HEK293 (cell line): ENCODE measurements at regions not wholly inside any gene's neighbourhood (a gene's known extent, or its start where the extent isn't known, plus 50 kb on each side); places are given as distances from the start of the nearest gene placed in this dataset.
"Not testable (repeated sequence)": the region's sequence is repeated elsewhere in the genome, so short reads cannot be mapped to it uniquely, and the experiment has no call there.

ENCODE experiments used
- CTCF ChIA-PET: fragments of 350-600 bp; formaldehyde crosslinking; extraction: SDS; loops from one replicate; lab custom pipeline; 2021; ENCODE audit warnings: antibody characterized with exemption; lab: Yijun Ruan, JAX
- POLR2A ChIA-PET: fragments of 300-600 bp; formaldehyde crosslinking; extraction: SDS; loops from one replicate; lab custom pipeline; 2020; ENCODE audit warnings: antibody characterized with exemption, inconsistent platforms; lab: Yijun Ruan, JAX
- H3K27ac ChIP-seq: fragments of 200-500 bp; sonication (Bioruptor generic); 2 replicates; pipeline ENCODE4 v1.5.1; 2014; ENCODE audit warnings: low read depth, low read length, control low read depth, inconsistent platforms; ENCODE audit errors: extremely low read depth
- H3K36me3 ChIP-seq, 2 experiments: fragments of 200-500 bp in 1 of 2; sonication (Bioruptor generic) in 1 of 2; 1 replicate in 1 of 2; 2 replicates in 1 of 2; pipeline ENCODE4 v1.5.1; 2014 to 2017; ENCODE audit warnings: inconsistent platforms in 2 of 2, low read length in 2 of 2; ENCODE audit not compliant: control insufficient read depth in 2 of 2, insufficient read depth in 1 of 2
- H3K4me1 ChIP-seq: fragments of 200-500 bp; sonication (Bioruptor generic); 2 replicates; pipeline ENCODE4 v1.5.1; 2014; ENCODE audit warnings: mild to moderate bottlenecking, low read length, inconsistent platforms; ENCODE audit not compliant: control insufficient read depth, insufficient read depth
- H3K4me3 ChIP-seq: 2 replicates; pipeline ENCODE4 v1.5.1; 2011; ENCODE audit warnings: low read depth, mild to moderate bottlenecking, control low read depth, low read length, moderate library complexity
- H3K9me3 ChIP-seq: fragments of 200-500 bp; sonication (Bioruptor generic); 2 replicates; pipeline ENCODE4 v1.5.1; 2014; ENCODE audit warnings: low read depth, low read length, inconsistent platforms; ENCODE audit not compliant: control insufficient read depth, insufficient read depth
- BCL6B ChIP-seq: fragments of 450-650 bp; formaldehyde crosslinking; IDR thresholded peaks from 2 replicates; pipeline ENCODE4 v1.5.1; 2017; ENCODE audit warnings: missing biosample characterization, missing genetic modification characterization
- HOXA7 ChIP-seq: sonication (generic); formaldehyde crosslinking; IDR thresholded peaks from 2 replicates; pipeline ENCODE4 v1.8.1; 2022; ENCODE audit warnings: missing genetic modification reagents, borderline replicate concordance
- INSM2 ChIP-seq: fragments of 450-650 bp; formaldehyde crosslinking; IDR thresholded peaks from 2 replicates; pipeline ENCODE4 v1.5.1; 2016; ENCODE audit warnings: missing biosample characterization, missing genetic modification characterization
- KLF9 ChIP-seq: fragments of 450-650 bp; formaldehyde crosslinking; IDR thresholded peaks from 2 replicates; pipeline ENCODE4 v1.5.1; 2016; ENCODE audit warnings: missing biosample characterization, missing genetic modification characterization, low read depth
- OSR2 ChIP-seq: fragments of 450-650 bp; formaldehyde crosslinking; IDR thresholded peaks from 2 replicates; pipeline ENCODE4 v1.5.1; 2016; ENCODE audit warnings: missing biosample characterization, missing genetic modification characterization
- ZBTB20 ChIP-seq: fragments of 450-650 bp; formaldehyde crosslinking; IDR thresholded peaks from 2 replicates; pipeline ENCODE4 v1.5.1; 2016; ENCODE audit warnings: missing biosample characterization, missing genetic modification characterization
- ZBTB21 ChIP-seq: fragments of 450-650 bp; formaldehyde crosslinking; IDR thresholded peaks from 2 replicates; pipeline ENCODE4 v1.5.1; 2017; ENCODE audit warnings: missing biosample characterization, missing genetic modification characterization
- ZBTB44 ChIP-seq: fragments of 450-650 bp; IDR thresholded peaks from 2 replicates; pipeline ENCODE4 v1.5.1; 2018; ENCODE audit warnings: missing biosample characterization, mild to moderate bottlenecking, missing genetic modification characterization
- ZFP69B ChIP-seq: fragments of 450-650 bp; formaldehyde crosslinking; IDR thresholded peaks from 2 replicates; pipeline ENCODE4 v1.5.1; 2016; ENCODE audit warnings: missing biosample characterization, missing genetic modification characterization
- ZNF10 ChIP-seq: fragments of 450-650 bp; formaldehyde crosslinking; IDR thresholded peaks from 2 replicates; pipeline ENCODE4 v1.5.1; 2017; ENCODE audit warnings: missing biosample characterization, missing genetic modification characterization
- ZNF121 ChIP-seq: fragments of 450-650 bp; formaldehyde crosslinking; IDR thresholded peaks from 2 replicates; pipeline ENCODE4 v1.5.1; 2016; ENCODE audit warnings: missing biosample characterization, missing genetic modification characterization
- ZNF133 ChIP-seq: fragments of 450-650 bp; formaldehyde crosslinking; IDR thresholded peaks from 2 replicates; pipeline ENCODE4 v1.5.1; 2016; ENCODE audit warnings: missing biosample characterization, missing genetic modification characterization
- ZNF18 ChIP-seq: fragments of 450-650 bp; formaldehyde crosslinking; IDR thresholded peaks from 2 replicates; pipeline ENCODE4 v1.5.1; 2016; ENCODE audit warnings: missing biosample characterization, missing genetic modification characterization
- ZNF211 ChIP-seq: fragments of 450-650 bp; formaldehyde crosslinking; IDR thresholded peaks from 2 replicates; pipeline ENCODE4 v1.5.1; 2016; ENCODE audit warnings: low read depth, missing biosample characterization, missing genetic modification characterization
- ZNF239 ChIP-seq: fragments of 450-650 bp; formaldehyde crosslinking; IDR thresholded peaks from 2 replicates; pipeline ENCODE4 v1.5.1; 2016; ENCODE audit warnings: missing biosample characterization, missing genetic modification characterization
- ZNF248 ChIP-seq: fragments of 450-650 bp; formaldehyde crosslinking; IDR thresholded peaks from 2 replicates; pipeline ENCODE4 v1.5.1; 2017; ENCODE audit warnings: missing biosample characterization, missing genetic modification characterization
- ZNF292 ChIP-seq: fragments of 450-650 bp; formaldehyde crosslinking; IDR thresholded peaks from 2 replicates; pipeline ENCODE4 v1.5.1; 2016; ENCODE audit warnings: low read depth, missing biosample characterization, missing genetic modification characterization, borderline replicate concordance
- ZNF311 ChIP-seq: fragments of 450-650 bp; formaldehyde crosslinking; IDR thresholded peaks from 2 replicates; pipeline ENCODE4 v1.5.1; 2017; ENCODE audit warnings: missing biosample characterization, missing genetic modification characterization, borderline replicate concordance
- ZNF362 ChIP-seq: fragments of 450-650 bp; formaldehyde crosslinking; IDR thresholded peaks from 2 replicates; pipeline ENCODE4 v1.5.1; 2016; ENCODE audit warnings: missing biosample characterization, missing genetic modification characterization
- ZNF404 ChIP-seq: fragments of 450-650 bp; formaldehyde crosslinking; IDR thresholded peaks from 2 replicates; pipeline ENCODE4 v1.5.1; 2017; ENCODE audit warnings: missing biosample characterization, missing genetic modification characterization
- ZNF529 ChIP-seq: fragments of 450-650 bp; formaldehyde crosslinking; IDR thresholded peaks from 2 replicates; pipeline ENCODE4 v1.5.1; 2017; ENCODE audit warnings: missing genetic modification characterization, missing biosample characterization; ENCODE audit not compliant: insufficient replicate concordance
- ZNF530 ChIP-seq: fragments of 450-650 bp; formaldehyde crosslinking; IDR thresholded peaks from 2 replicates; pipeline ENCODE4 v1.5.1; 2016; ENCODE audit warnings: low read depth, missing biosample characterization, missing genetic modification characterization
- ZNF560 ChIP-seq: fragments of 450-650 bp; formaldehyde crosslinking; IDR thresholded peaks from 2 replicates; pipeline ENCODE4 v1.5.1; 2017; ENCODE audit warnings: missing biosample characterization, missing genetic modification characterization, borderline replicate concordance
- ZNF561 ChIP-seq: fragments of 450-650 bp; IDR thresholded peaks from 2 replicates; pipeline ENCODE4 v1.5.1; 2018; ENCODE audit warnings: missing biosample characterization, missing genetic modification characterization, borderline replicate concordance
- ZNF791 ChIP-seq: fragments of 450-650 bp; formaldehyde crosslinking; IDR thresholded peaks from 2 replicates; pipeline ENCODE4 v1.5.1; 2016; ENCODE audit warnings: missing biosample characterization, missing genetic modification characterization
- ZNF843 ChIP-seq: fragments of 450-650 bp; formaldehyde crosslinking; IDR thresholded peaks from 2 replicates; pipeline ENCODE4 v1.5.1; 2016; ENCODE audit warnings: missing biosample characterization, missing genetic modification characterization
- ZSCAN30 ChIP-seq: fragments of 450-650 bp; IDR thresholded peaks from 2 replicates; pipeline ENCODE4 v1.5.1; 2018; ENCODE audit warnings: missing biosample characterization, mild to moderate bottlenecking, missing genetic modification characterization, moderate library complexity

- H3K4me1 ChIP-seq, H3K27ac ChIP-seq, POLR2A ChIA-PET, H3K9me3 ChIP-seq, H3K36me3 ChIP-seq, CTCF ChIA-PET, H3K4me3 ChIP-seq: not testable (repeated sequence)
These were observed 160.5 kb downstream of the OR4A47 start for GRCh38 chr11:48649064-48649463.

GRCh38 chr11:48669146-48669545 lies 180.6 kb downstream of the OR4A47 start:
- CTCF ChIA-PET: interaction anchor here (0.6 kb wide), 1 partner anchor 550 kb away, joined by 3 read pairs; no protein-coding TSS in a partner anchor
- no peak for TF ChIP-seq ZNF292 (tag by site-specific recombination)
- TF ChIP-seq ZBTB20 (tag by site-specific recombination): no peak
- TF ChIP-seq ZNF530 (tag by site-specific recombination): no peak
- TF ChIP-seq ZNF18 (tag by site-specific recombination): no peak
- no peak for TF ChIP-seq ZBTB21 (tag by site-specific recombination)
- TF ChIP-seq ZSCAN30 (tag by site-specific recombination): no peak
- no peak for TF ChIP-seq KLF9
- TF ChIP-seq OSR2 (tag by site-specific recombination): no peak
- TF ChIP-seq ZFP69B (tag by site-specific recombination): no peak
- TF ChIP-seq ZNF133 (tag by site-specific recombination): no peak
- TF ChIP-seq ZNF311 (tag by site-specific recombination): no peak
- no peak for TF ChIP-seq ZNF239
- TF ChIP-seq ZNF362: no peak
- TF ChIP-seq INSM2: no peak
- no peak for TF ChIP-seq HOXA7 (CRISPR knock-in tag)
- H3K9me3 ChIP-seq: no peaks in the 10 kb centered on the region

GRCh38 chr11:48675945-48676344 lies 187.4 kb downstream of the OR4A47 start:
- CTCF ChIA-PET: no interaction called here
- H3K9me3 ChIP-seq: no peaks in the 10 kb centered on the region
- no peak for TF ChIP-seq ZNF529 (tag by site-specific recombination)
- TF ChIP-seq BCL6B: no peak
- TF ChIP-seq ZNF561: no peak
- TF ChIP-seq ZNF791 (tag by site-specific recombination): no peak
- no peak for TF ChIP-seq ZNF121 (tag by site-specific recombination)
- TF ChIP-seq ZNF10: no peak
- TF ChIP-seq ZNF560: no peak
- TF ChIP-seq ZNF211 (tag by site-specific recombination): no peak
- no peak for TF ChIP-seq ZNF843
- no peak for TF ChIP-seq ZBTB44 (tag by site-specific recombination)
- no peak for TF ChIP-seq ZNF404 (tag by site-specific recombination)
- no peak for TF ChIP-seq ZNF248 (tag by site-specific recombination)

More at GRCh38 chr11:48669146-48669545, 180.6 kb downstream of the OR4A47 start:
- no peaks in the 10 kb centered on the region for H3K4me1 ChIP-seq
- no peak overlapping the region for H3K4me3 ChIP-seq
- no peaks in the 10 kb centered on the region for H3K36me3 ChIP-seq
- H3K27ac ChIP-seq: no peak overlapping the region
- POLR2A ChIA-PET: no interaction called here

More at GRCh38 chr11:48675945-48676344, 187.4 kb downstream of the OR4A47 start:
- Histone ChIP-seq H3K4me1 (no peaks in the 10 kb centered on the region), H3K36me3 (no peaks in the 10 kb centered on the region), H3K4me3 (no peak overlapping the region), H3K27ac (no peak overlapping the region)
- POLR2A ChIA-PET: no interaction called here
